NCI-H1436 treated with DMSO at 0.1 percent for 48 hours (cell line): ENCODE measurements at regions not wholly inside any gene's neighbourhood (a gene's known extent, or its start where the extent isn't known, plus 50 kb on each side); places are given as distances from the start of the nearest gene placed in this dataset.

ENCODE experiments used
- DNase-seq: peaks from one replicate; lab custom pipeline; 2025; lab: John Stamatoyannopoulos, UW

DNA sequence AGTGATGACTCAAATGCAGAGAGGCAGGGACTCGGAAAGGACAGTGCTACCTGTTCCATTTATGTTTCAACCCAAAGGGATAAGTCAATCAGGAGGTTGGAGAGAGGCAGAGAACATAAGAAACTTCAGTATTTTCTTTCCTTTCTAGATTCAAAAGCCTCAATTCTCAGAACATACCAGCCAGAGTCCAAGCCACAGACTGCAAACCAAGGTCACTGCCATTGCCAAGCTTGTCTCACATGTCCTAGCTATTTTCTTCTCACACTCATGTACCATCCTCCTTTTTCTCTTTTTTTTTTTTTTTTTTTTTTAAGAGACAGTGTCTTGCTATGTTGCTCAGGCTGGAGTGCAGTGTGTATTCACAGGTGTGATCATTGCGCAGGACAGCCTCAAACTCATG lies 111.7 kb upstream of the AKIP1 start:
- DNase-seq = no peak

DNA sequence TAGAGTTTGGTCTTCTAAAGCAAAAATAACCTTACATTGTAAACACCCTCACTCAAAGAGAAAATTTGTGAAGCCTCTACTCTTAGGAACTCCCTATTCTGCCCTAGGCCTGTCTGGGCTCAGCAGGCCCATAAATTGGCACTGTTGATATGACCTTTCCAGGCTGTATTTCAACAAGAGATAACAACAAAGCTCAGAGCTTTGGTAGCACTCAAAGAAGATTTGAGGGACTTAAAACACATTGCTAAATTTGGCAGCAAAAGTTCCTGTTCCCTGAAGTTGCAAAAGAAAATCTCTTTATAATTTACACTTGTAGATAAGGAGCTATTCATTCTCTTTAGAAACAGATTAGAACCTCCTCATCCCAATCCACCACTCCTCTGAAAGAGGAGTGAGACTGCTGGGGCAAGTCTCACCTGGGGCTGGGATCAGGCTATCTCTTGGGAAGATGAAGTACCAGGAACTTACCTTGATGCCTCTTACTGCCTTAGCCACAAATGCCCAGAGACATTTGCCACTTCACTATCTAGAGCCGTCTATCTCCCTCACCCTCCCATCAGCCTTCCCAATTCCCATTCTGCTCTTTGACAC lies 110.4 kb upstream of the AKIP1 start:
- DNase-seq = no peak

DNA sequence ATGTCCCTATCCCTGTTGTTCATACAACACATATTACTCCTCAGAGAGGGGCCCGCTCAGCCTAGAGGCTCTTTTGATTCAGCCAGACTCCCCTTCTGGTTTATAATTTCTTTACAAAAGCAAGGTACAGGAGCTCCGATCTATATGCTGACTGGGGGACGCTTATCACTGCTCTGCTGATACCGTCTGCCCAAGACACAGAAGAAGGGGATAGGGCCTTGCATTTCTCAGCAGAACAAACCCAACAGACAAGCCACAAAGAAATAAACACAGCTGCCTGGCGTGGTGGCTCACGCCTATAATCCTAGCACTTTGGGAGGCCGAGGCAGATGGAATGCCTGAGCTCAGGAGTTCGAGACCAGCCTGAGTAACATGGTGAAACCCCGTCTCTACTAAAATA lies 109.9 kb upstream of the AKIP1 start:
- DNase-seq = no peak

DNA sequence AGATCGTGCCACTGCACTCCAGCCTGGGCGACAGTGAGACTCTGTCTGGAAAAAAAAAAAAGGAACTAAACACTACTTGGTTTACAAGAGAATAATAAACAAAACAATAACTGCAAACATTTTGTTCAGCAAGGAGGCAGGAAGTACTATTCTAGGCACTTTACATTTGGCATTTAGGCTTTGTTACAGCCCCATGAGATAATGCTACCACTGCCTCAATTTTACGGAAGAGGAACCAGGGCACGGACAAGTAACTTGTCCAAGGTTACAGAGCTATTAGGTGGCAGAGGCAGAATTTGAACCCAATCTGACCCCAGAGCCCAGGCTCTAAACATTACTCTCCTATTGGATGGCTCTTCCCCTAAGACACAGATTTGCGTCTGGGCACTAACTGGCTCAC lies 108.7 kb upstream of the AKIP1 start:
- DNase-seq = no peak

DNA sequence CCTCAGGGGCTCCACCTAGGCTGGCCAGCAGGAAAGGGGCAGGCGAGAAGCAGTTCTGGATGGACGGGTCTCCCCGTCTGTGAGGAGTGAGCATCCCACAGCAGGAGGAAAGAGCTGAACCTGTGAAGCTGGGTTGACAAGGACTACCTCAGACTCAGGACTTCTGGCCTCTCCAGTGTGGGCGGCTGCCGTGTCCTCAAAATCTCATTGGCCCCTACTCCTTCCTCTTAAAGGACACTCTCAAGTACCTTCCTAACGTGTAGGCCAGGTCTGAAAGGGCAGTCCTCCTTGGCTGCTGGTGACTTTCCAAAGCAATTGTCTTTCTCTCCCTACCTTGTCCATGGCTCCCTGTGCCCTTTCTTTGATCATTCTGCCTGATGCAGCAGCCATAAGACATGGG lies 107.0 kb upstream of the AKIP1 start:
- no peak for DNase-seq

DNA sequence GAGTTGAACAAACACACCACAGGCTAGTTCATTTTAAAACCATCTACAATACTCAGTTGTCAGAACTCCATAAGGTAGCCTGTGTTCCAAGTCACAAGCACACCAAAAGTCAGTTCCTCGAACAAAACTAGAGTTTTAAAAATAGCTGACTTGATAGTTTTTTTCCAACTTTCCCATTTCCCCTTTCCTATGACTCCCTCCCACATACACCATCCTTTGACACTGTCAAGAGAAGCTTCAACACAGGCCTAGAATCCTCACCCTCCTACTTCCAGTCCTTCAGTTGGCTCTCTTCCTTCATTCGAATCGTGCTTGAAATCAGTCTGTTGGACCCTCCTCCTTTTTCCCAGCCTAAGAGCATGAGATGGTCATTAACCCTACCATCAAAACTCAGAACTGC lies 105.7 kb upstream of the AKIP1 start:
- DNase-seq = no peak

DNA sequence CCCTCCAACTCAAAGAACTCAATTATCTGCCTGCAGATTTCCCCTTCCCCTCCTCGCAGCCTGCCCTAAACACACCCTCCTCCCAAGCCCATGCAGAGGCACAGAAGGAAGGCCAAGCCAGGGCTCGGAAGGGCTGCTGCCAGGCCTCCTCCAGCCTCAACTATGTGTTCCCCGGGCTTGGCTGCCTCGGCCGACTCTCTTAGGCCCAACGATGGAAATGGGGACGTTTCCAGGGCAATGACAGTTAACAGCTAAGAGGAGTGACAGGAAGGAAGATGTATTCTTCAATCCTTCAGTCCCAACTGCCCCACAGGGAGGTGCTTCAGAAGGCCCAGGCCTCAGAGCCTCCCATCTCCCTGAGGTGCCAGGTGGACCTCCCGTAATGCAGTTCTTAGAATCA lies 104.0 kb upstream of the AKIP1 start:
- no peak for DNase-seq

DNA sequence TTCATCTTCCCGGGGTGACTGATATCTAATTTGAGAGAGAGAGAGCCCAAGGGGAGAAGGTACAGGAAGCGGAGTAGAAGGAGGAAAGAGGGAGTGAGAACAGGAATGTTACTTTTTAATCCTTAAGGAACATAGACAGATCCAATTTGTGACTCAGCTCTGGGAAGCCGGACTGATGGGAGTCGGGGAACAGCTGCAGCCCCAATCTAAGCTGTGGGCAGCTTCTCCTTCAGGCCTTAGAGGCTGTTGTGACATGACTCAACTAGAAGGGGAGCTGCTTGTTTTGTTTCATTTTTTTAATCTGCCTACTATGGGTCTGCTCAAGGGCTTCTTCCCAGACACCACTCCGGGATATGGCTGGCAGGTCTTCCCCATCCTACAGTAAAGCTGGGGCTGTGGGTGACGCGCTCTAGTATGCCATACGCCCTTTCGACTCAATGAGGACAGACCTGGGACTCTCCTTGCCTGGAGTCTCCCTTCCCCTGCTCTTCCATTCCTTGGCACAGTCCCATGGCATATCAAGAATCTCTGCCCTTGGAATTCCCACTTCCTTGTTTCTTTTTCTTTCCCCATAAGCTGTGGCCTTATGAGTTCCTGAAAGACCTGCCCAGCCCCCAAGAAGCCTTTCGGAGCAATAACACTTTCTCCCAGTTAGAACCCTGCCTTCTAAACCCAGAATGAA lies 103.3 kb upstream of the AKIP1 start:
- DNase-seq = no peak

DNA sequence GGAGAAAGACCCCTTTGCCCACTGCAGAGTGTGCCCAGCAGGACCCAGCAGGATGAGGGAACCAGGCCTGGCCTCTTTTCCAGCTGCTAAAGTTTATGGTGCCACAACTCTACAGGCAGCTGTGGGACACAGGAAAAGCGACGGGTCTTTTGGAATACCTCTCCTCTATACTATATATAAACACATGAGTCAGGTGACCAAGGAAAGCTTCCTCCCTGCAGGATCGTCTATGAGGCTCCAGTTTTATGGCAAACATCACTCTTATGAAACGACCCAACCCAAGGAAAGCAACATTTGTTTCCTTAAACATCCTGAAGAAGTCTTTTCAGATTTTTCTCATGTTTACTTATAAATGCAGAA lies 102.8 kb upstream of the AKIP1 start:
- no peak for DNase-seq

DNA sequence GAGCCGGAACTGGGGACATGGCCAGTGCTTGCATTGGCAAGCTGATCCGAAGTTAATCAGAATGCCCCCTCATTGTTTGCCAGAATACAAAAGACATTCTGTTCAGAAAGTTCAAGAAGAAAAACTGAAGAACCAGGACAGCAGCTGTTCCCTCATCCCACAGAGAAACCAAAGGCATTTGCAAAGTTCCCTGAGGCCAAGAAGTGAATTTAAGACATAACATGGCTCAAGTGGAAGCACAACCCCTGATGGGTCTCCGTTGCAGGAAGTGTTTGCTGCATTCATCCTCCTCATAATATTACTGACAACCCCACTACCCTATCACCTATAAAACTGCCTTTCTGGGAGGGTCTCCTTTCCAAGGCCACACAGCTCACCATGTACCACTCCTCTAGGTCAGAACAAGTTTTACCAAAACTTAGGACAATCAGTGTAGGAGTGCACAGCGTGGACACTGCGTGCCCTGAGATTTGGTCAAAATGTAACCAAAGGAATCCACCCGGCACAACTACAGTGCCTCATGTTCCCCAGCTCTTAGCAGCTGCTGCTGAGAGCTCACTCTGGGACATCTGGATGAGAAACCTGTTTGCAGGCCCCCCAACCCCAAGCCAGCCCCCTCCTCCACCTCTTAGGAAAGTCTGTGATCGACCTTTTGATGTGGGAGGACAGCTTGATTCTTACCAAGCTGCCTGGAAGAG lies 101.6 kb upstream of the AKIP1 start:
- no peak for DNase-seq

DNA sequence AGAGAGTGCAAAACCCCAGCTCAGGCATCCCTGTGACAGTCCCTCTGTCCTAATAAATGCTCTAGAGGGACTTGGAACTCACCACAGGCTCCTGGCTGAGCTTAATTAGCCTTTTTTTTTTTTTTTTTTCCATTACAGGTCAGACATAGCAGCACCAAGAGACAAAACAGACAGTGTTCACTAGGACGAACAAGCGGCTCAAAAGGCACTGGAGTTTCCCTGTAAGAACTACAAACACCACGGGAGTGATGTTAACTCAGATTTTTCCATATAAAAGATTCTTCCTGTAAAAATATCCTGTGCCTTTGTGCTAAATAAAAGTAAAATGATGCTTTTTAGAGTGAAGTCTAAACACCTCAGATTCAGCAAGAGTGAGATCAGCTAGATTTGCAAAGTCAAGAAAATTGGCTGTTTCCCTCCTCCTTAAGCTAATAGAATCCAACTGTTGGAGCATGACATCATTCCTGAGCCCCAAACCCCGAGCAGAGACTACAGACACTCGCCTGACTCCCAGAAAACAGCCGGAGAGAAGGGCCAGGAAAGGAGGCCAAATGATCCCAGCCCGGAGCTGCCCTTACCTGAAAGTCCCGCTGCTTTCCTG lies 101.0 kb upstream of the AKIP1 start:
- no peak for DNase-seq

DNA sequence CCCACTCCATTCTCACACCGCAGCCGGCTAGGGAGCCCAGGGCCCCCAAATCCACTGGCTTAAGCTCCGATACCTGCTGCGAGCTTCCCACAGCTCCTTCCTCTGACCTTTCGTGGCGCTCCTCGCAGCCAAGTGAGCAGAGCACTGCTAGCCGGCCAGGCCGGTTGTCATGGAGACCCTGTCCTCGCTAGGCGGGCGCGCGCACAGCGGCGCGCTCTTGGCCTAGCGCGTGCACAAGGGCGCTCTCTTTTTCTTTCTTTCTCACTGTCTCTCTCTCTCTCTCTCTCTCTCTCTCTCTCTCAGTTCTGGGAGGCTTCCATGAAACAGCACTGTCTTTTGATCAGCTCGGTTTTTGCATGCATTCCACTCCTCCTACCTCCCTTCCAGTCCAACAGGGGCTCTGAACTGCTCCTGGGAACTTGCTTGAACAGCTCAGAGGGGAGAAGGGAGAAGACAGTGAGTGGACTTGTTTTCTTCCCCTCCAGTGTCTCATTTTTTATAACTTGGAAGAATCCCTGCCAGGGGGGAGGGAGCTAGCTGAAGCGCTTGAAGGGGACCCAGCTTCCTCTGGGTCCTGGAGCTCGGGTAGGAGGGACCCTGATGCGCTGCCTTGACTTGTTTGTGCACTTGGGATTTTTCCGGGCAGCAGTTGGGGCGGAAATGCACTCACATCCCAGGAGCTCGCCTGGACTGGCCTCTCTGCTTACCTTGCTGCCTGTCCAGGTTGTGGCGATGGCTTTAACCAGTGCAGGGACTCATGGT lies 100.3 kb upstream of the AKIP1 start:
- peak; percentile 29 for DNase-seq

DNA sequence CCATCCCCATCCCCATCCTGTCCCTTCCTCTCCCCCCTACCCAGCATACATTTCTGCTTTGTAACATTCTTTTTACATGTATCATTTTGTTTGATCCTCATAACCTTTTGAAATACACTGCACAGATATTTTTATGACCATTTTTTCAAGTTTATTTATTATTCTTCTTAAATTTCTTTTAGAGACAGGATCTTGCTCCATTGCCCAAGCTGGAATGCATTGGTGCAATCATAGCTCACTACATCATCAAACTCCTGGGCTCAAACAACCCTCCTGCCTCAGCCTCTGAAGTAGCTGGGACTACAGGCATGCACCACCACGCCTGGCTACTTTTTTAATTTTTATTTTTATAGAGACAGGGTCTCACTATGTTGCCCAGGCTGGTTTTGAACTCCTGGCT lies 99.4 kb upstream of the AKIP1 start:
- DNase-seq = no peak

DNA sequence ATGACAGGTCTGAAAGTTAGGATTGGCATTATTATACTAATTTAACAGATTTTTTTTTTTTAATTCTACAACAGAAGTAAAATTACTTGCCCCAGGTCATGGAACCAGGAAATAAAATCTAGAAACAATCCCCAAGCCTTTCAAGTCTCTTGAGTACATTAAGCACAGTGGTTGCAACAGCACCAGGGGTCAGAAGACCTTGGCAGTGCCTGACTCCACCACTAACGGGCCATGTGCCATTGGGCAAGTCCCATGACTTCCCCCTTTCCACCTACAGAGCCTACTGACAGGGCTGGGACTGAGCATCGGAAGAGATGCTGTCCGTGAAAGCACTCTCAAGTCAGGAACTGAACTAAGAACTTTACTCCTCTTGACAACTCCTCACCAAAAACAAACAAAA lies 98.6 kb upstream of the AKIP1 start:
- no peak for DNase-seq

DNA sequence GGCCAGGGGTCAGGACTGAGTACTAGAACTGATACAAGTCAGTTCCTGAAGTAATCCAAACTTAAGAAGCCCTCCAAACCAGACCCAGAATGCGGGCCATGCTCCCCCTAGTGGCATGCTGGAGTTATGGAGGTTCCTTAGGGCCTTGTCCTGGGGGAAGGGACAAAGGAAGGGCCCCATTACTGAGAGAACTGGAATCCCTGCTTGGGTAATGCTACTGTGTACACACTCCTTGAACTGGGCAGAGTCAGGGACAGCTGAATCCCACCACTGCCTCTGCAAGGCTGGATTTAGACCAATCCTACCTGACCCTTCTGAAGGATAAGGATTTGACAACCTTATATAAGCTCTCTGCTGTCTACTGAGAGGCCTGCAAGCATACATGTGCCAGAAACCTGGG lies 97.3 kb upstream of the AKIP1 start:
- no peak for DNase-seq

DNA sequence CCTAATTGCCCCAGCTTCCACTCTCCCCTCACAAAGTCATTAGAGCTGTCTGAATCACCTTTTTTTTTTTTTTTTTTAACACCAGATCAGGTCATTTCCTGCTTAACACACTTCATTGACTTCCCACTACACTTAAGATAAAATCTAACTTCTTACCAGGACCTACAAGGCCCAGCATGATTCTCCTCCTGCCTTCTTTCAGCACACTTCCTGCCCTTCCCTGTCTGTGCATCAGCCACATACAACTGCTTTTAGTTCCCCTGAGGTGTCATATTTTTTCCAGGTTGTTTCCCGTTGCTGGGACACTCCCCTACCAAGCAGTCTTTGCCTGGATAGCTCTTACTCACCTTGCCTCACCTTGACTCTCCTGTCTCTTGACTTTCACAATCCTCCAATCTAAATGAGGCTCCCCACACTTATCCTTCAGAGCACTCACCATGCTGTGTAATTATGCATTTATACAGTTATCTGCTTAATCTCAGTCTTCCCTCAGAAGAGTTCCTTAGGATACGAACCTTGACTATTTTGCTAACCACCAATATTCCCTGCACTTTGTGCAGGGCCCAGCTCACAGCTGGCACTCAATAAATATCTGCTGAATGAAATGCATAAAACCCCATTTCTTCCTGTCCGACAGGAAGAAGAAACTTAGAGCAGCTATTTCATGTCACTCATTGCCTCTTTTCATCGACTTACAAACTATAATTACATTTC lies 96.6 kb upstream of the AKIP1 start:
- no peak for DNase-seq

DNA sequence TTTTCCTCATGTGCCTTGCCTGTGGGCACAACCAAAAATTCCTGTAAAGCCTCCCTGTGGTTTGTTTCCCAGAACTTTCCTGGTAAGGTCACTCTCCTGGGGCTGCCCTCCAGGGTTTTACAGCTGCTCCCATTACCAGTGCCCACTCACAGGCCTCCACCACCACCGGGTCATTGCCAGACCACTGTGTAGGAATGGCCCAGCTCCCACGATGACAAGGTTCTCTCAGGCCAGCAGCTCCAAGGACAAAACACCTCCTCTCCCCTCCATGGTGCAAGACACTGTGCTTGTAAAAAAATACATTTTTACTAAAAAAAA lies 96.1 kb upstream of the AKIP1 start:
- DNase-seq = no peak

DNA sequence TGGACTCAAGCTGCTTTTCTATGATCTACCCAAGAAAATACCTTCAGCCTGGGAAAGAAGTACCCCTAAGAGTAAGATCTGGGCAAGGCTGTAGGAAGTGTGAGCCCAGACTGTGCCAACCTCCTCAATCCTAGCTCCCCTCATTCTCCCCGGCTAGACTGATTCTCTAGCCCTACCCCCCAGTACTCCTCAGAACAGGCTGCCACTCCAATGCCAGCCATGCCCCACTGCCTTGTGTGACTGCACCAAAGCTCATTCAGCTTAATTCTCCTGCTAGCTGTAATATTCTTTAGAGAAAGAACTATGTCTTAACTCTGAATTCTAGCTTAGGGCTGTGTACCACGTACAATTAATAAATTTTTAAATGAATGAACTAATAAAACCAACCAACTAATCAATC lies 92.6 kb upstream of the AKIP1 start:
- DNase-seq = no peak

DNA sequence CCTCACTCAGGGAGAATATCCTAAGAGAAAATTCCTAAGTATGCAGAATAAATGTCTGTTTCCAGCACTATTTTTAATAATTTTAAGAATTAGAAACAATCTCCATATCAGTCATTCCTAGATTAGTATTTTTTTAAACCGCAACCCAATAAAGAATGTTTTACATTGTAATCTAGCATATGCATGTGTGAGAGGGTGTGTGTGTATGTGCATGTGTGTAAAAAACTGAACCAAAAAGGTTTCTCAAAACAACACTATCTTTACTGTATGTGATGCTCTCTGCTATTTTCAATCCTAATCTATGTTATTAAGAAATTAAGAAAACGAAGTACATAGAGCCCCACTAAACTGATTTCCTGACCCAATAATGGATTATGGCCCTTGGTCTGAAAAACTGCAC lies 90.6 kb upstream of the AKIP1 start:
- no peak for DNase-seq

DNA sequence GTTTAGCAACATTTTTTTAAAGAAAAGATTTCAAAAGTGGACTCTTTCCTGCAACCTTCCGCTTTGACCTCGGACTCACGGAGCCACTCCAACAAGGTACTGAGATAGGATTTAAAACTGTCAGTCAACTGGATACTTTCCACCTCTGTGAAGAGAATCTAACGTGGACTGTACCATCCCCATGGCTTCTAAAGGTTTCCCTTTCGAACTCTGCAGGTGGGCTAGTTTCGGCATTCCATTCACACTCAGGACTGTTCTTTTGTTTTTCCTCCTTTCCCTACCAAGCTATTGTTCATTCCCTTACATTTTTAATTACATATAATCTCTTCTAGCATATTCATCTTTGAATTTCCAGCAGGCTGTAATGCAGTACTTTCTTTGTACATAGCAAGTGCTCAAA lies 88.5 kb upstream of the AKIP1 start:
- no peak for DNase-seq

DNA sequence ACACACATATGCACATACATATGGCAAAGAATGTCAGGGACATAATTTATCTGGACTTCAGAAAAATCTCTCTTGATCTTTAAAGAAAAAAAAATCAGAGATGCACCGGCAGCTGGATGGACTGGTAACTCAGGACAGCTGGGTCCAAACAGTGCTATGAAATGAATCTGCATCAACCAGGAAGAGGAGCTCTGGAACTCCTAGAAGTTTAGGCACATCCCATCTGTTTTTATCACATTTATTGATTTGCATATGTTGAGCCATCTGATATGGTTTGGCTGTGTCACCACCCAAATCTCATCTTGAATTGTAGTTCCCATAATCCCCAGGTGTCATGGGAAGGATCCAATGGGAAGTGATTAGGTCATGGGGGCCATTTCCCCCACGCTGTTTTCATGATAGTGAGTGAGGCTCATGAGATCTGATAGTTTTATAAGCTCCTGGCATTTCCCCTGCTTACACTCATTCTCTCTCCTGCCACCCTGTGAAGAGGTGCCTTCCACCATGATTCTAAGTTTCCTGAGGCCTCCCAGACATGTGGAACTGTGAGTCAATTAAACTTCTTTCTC lies 87.7 kb upstream of the AKIP1 start:
- no peak for DNase-seq
